ENCODE measurements at regions not wholly inside any gene's neighbourhood (a gene's known extent, or its start where the extent isn't known, plus 50 kb on each side); places are given as distances from the start of the nearest gene placed in this dataset.

DNA sequence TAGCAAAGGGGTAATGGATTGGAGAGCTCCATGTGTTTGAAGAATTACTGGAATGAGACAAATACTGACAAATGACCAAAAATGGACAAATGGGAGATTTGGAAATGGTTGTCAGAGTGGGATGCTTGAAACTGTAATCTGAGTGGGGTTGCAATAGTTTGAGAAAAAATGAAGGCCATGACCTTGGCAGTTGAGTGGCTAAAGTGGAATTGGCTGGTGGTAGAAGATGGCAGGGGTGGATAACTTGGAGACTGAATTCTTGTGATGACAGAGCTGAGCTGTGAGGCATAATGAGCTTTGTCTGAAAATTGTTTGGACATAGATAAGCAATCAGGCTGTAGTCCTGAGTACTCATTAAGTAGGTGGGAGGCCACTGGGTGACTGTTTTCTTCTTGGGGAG lies 222.5 kb upstream of the PRICKLE1 start:
- H3K14ac ChIP-seq (ENCODE audit: insufficient read depth, low read length): no peak overlapping the region
- no peak overlapping the region for H2BK15ac ChIP-seq (ENCODE audit: low read depth, low read length)
- no peaks in the 10 kb centered on the region for H3K79me2 ChIP-seq (ENCODE audit: insufficient read depth, low read length)
- DNase-seq: no peak
- H3K27ac ChIP-seq (ENCODE audit: insufficient read length, low read depth, low read length): no peak overlapping the region
- H3K4me2 ChIP-seq (ENCODE audit: insufficient read depth, insufficient read length, low read length): no peak overlapping the region
- H2BK20ac ChIP-seq (ENCODE audit: low read depth, low read length, poor library complexity, severe bottlenecking): no peak overlapping the region
- no peak overlapping the region for H3K56ac ChIP-seq (ENCODE audit: insufficient read length, low read depth, low read length)
- H3K79me1 ChIP-seq (ENCODE audit: insufficient read depth, low read depth, low read length, poor library complexity, severe bottlenecking): no peaks in the 10 kb centered on the region
- H3T11ph ChIP-seq (ENCODE audit: low read length): no peak overlapping the region
- no peak overlapping the region for H2AFZ ChIP-seq (ENCODE audit: low read length)
- TF ChIP-seq, protein P1, sequence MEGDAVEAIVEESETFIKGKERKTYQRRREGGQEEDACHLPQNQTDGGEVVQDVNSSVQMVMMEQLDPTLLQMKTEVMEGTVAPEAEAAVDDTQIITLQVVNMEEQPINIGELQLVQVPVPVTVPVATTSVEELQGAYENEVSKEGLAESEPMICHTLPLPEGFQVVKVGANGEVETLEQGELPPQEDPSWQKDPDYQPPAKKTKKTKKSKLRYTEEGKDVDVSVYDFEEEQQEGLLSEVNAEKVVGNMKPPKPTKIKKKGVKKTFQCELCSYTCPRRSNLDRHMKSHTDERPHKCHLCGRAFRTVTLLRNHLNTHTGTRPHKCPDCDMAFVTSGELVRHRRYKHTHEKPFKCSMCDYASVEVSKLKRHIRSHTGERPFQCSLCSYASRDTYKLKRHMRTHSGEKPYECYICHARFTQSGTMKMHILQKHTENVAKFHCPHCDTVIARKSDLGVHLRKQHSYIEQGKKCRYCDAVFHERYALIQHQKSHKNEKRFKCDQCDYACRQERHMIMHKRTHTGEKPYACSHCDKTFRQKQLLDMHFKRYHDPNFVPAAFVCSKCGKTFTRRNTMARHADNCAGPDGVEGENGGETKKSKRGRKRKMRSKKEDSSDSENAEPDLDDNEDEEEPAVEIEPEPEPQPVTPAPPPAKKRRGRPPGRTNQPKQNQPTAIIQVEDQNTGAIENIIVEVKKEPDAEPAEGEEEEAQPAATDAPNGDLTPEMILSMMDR (conservative IDR thresholded peaks at IDR 0.05): no peak
- no peak overlapping the region for H4K91ac ChIP-seq (ENCODE audit: insufficient read length, low read depth, low read length)
- no peak overlapping the region for H3K18ac ChIP-seq (ENCODE audit: insufficient read length, low read depth, low read length)
- H3K9ac ChIP-seq (ENCODE audit: extremely low read depth, insufficient read length, low read length): no peak overlapping the region
- no peak overlapping the region for H3K23ac ChIP-seq (ENCODE audit: insufficient read length, low read depth, low read length)
- no peaks in the 10 kb centered on the region for H3K23me2 ChIP-seq (ENCODE audit: insufficient read length, low read depth, low read length, poor library complexity, severe bottlenecking)
- H3K4me3 Mint-ChIP-seq: no peak overlapping the region
- no peaks in the 10 kb centered on the region for H3K36me3 Mint-ChIP-seq (ENCODE audit: insufficient read depth in 1 of 3, low read depth in 3 of 3)
- no peak overlapping the region for H3K4ac ChIP-seq (ENCODE audit: low read depth, low read length)
- H4K5ac ChIP-seq (ENCODE audit: insufficient read length, low read depth, low read length): no peak overlapping the region
- H3K4me1 ChIP-seq (ENCODE audit: insufficient read depth, low read length): no peaks in the 10 kb centered on the region
- H3K27me3 Mint-ChIP-seq (ENCODE audit: low read depth): no peaks in the 10 kb centered on the region; the same call in 1 of the 2 replicates
- no peak overlapping the region for H2BK120ac ChIP-seq (ENCODE audit: low read depth, low read length, poor library complexity, severe bottlenecking)
- peaks cover 3 to 6% of the 10 kb centered on the region in 2 experiments; a peak in 3 of 4 replicates for H3K4me1 Mint-ChIP-seq
- no peak overlapping the region for H4K8ac ChIP-seq (replicated peaks; ENCODE audit: insufficient read length, low read depth, low read length)
- no peak overlapping the region for H2AK5ac ChIP-seq (ENCODE audit: insufficient read length, low read length)
- no peaks in the 10 kb centered on the region for H3K9me3 ChIP-seq (ENCODE audit: control insufficient read depth, low read depth, low read length)
- no peaks in the 10 kb centered on the region for H4K20me1 ChIP-seq (ENCODE audit: control insufficient read depth, insufficient read depth, insufficient read length)
- no peak overlapping the region for H2BK5ac ChIP-seq (ENCODE audit: insufficient read length, low read length)
- no peaks in the 10 kb centered on the region for H3K27me3 ChIP-seq (ENCODE audit: insufficient read depth, low read length)
- H3K9me3 Mint-ChIP-seq: no peaks in the 10 kb centered on the region
- H3K27ac Mint-ChIP-seq: no peak overlapping the region
- H2BK12ac ChIP-seq (ENCODE audit: insufficient read length, low read depth, low read length): no peak overlapping the region
